HCT116 (cell line): ENCODE measurements at regions not wholly inside any gene's neighbourhood (a gene's known extent, or its start where the extent isn't known, plus 50 kb on each side); places are given as distances from the start of the nearest gene placed in this dataset.

ENCODE experiments used
- CEBPB ChIP-seq: IDR thresholded peaks from 2 replicates; pipeline ENCODE4 v1.6.1; 2012; ENCODE audit warnings: low read depth
- CTCF ChIP-seq, 3 experiments: fragments of 200-600 bp in 1 of 3; sonication (generic) in 1 of 3; IDR thresholded peaks in 2 of 3; conservative IDR thresholded peaks in 1 of 3; 2 replicates each; pipeline ENCODE4 v1.5.1; 2012 to 2017; ENCODE audit warnings: low read depth in 2 of 3, low read length in 2 of 3, antibody characterized with exemption in 1 of 3, borderline replicate concordance in 1 of 3, control low read depth in 1 of 3, mild to moderate bottlenecking in 1 of 3, mixed read lengths in 1 of 3, mixed run types in 1 of 3, moderate library complexity in 1 of 3; ENCODE audit not compliant: insufficient read depth in 1 of 3
- POLR2A ChIP-seq: IDR thresholded peaks from 2 replicates; pipeline ENCODE4 v1.7.0; 2011; ENCODE audit warnings: borderline replicate concordance; ENCODE audit not compliant: insufficient read depth, insufficient read length; ENCODE audit errors: extremely low read depth
- RAD21 ChIP-seq: IDR thresholded peaks from 2 replicates; pipeline ENCODE4 v1.6.1; 2012; ENCODE audit warnings: low read depth, mild to moderate bottlenecking
- REST ChIP-seq: IDR thresholded peaks from 2 replicates; pipeline ENCODE4 v1.6.1; 2012; ENCODE audit warnings: low read depth
- SIN3A ChIP-seq: IDR thresholded peaks from 2 replicates; pipeline ENCODE4 v1.6.1; 2012; ENCODE audit warnings: low read depth
- SRF ChIP-seq: IDR thresholded peaks from 2 replicates; pipeline ENCODE4 v1.6.1; 2012; ENCODE audit warnings: low read depth
- YY1 ChIP-seq: IDR thresholded peaks from 2 replicates; pipeline ENCODE4 v1.6.1; 2011; ENCODE audit warnings: low read length, low read depth, moderate library complexity, mild to moderate bottlenecking; ENCODE audit not compliant: insufficient replicate concordance; ENCODE audit errors: extremely low read depth
- ZFX ChIP-seq: fragments of 450-650 bp; IDR thresholded peaks from 2 replicates; pipeline ENCODE4 v1.6.1; 2017
- TF ChIP-seq, protein P1 (sequence below): IDR thresholded peaks from 2 replicates; pipeline ENCODE4 v1.6.1; 2012
- TF ChIP-seq, protein P2 (sequence below): IDR thresholded peaks from 2 replicates; pipeline ENCODE4 v1.6.1; 2012

DNA sequence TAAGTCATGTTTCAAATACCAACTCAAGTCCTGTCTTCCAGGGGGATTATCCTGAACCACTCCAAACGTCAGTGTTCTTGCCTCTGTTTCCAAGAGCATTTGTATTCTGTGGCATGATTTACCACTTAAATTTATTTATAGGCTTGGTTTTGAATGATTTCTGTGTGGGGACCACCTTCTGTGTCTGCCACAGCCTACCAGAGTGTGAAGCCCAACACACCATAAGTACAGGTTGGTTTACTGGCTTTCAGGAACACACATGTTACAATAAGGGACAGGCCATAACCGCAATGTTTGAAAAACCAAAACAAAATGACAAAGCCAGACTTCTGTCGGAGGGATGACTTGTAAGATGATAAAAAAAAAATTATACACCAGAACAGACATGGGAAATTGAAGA, 56.5 kb upstream of the MAP3K7 start:
- TF ChIP-seq, protein P1, sequence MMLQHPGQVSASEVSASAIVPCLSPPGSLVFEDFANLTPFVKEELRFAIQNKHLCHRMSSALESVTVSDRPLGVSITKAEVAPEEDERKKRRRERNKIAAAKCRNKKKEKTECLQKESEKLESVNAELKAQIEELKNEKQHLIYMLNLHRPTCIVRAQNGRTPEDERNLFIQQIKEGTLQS, result no peak
- TF ChIP-seq CTCF (IDR thresholded peaks at IDR 0.05 in 2 of 3, conservative IDR thresholded peaks at IDR 0.05 in 1 of 3; ENCODE audit: borderline replicate concordance in 1 of 3, insufficient read depth in 1 of 3, low read depth in 2 of 3, low read length in 2 of 3) (no peak), REST (no peak), CEBPB (no peak), YY1 (no peak), RAD21 (no peak), ZFX (no peak), SIN3A (no peak), POLR2A (no peak), SRF (no peak)
- TF ChIP-seq, protein P2, sequence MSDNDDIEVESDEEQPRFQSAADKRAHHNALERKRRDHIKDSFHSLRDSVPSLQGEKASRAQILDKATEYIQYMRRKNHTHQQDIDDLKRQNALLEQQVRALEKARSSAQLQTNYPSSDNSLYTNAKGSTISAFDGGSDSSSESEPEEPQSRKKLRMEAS, result no peak
